GM12878 (cell line): ENCODE measurements at regions not wholly inside any gene's neighbourhood (a gene's known extent, or its start where the extent isn't known, plus 50 kb on each side); places are given as distances from the start of the nearest gene placed in this dataset.

Source experiments
- ATAC-seq: fragments of 200-7000 bp; cut with Tn5 transposase; 3 replicates; pipeline ENCODE4 v1.9.1; 2020; ENCODE audit warnings: mild to moderate bottlenecking, moderate library complexity
- BruUV-seq: library from RNA; stranded (reverse); fragments of 400-500 nt; replicated peaks from 2 replicates; lab custom pipeline; 2021; lab: Mats Ljungman, UMichigan
- CTCF ChIA-PET: fragments of 300-600 bp; sonication (Branson Sonifier 250); formaldehyde crosslinking; extraction: SDS; loops from one replicate; lab custom pipeline; 2021; ENCODE audit warnings: inconsistent platforms; lab: Yijun Ruan, JAX
- POLR2A ChIA-PET: fragments of 350-600 bp; formaldehyde crosslinking; extraction: SDS; loops from one replicate; lab custom pipeline; 2021; ENCODE audit warnings: inconsistent platforms; lab: Charles Lee
- RAD21 ChIA-PET: fragments of 300-600 bp; sonication (Branson Sonifier 250); formaldehyde crosslinking; loops from one replicate; lab custom pipeline; 2023; ENCODE audit warnings: antibody characterized with exemption; ENCODE audit not compliant: unreplicated experiment; lab: Charles Lee
- SMC1A ChIA-PET: fragments of 300-600 bp; sonication (Branson Sonifier 250); formaldehyde crosslinking; loops from one replicate; lab custom pipeline; 2023; ENCODE audit not compliant: unreplicated experiment, uncharacterized antibody; lab: Charles Lee
- DNase-seq: peaks from one replicate; pipeline ENCODE4 v3.0.0-alpha.2; 2011; ENCODE audit warnings: low read depth, low spot score
- FAIRE-seq: peaks from 3 replicates; lab custom pipeline; 2011; peaks lifted over from hg19 to GRCh38; lab: Jason Lieb, UNC
- H2AFZ ChIP-seq: 2 replicates; pipeline ENCODE4 v1.6.0; 2011; ENCODE audit warnings: low read depth, low read length, control low read depth; ENCODE audit not compliant: control insufficient read depth
- H3K27ac ChIP-seq: 2 replicates; pipeline ENCODE4 v1.5.1; 2011; ENCODE audit warnings: control low read depth; ENCODE audit not compliant: control insufficient read depth, insufficient read depth
- H3K27me3 ChIP-seq, 2 experiments: replicated peaks in 1 of 2; 2 replicates each; pipeline versions ENCODE4 v1.6.0 to v1.6.1; 2011; ENCODE audit warnings: low read length in 1 of 2; ENCODE audit not compliant: control insufficient read depth in 2 of 2, insufficient read depth in 2 of 2
- H3K36me3 ChIP-seq, 2 experiments: 2 replicates each; pipeline ENCODE4 v1.5.1; 2011; ENCODE audit warnings: low read length in 1 of 2; ENCODE audit not compliant: control insufficient read depth in 2 of 2, insufficient read depth in 2 of 2
- H3K4me1 ChIP-seq: 2 replicates; pipeline ENCODE4 v1.6.1; 2011; ENCODE audit warnings: mild to moderate bottlenecking, low read length, moderate library complexity, mixed read lengths; ENCODE audit not compliant: control insufficient read depth, insufficient read depth
- H3K4me2 ChIP-seq: 2 replicates; pipeline ENCODE4 v1.6.0; 2011; ENCODE audit warnings: control low read depth; ENCODE audit not compliant: control insufficient read depth, insufficient read depth
- H3K4me3 ChIP-seq: fragments of 200-600 bp; sonication (generic); 2 replicates; pipeline ENCODE4 v1.5.1; 2016
- H3K79me2 ChIP-seq: 2 replicates; pipeline ENCODE4 v1.6.0; 2011; ENCODE audit warnings: low read length; ENCODE audit not compliant: control insufficient read depth, insufficient read depth
- H3K9ac ChIP-seq: 2 replicates; pipeline ENCODE4 v1.8.0; 2011; ENCODE audit warnings: low read length, control low read depth, mixed read lengths; ENCODE audit not compliant: control insufficient read depth, insufficient read depth
- H3K9me3 ChIP-seq: replicated peaks from 3 replicates; pipeline ENCODE4 v1.5.1; 2011; ENCODE audit warnings: mild to moderate bottlenecking, low read length; ENCODE audit not compliant: control insufficient read depth, insufficient read depth
- H4K20me1 ChIP-seq: 2 replicates; pipeline ENCODE4 v1.6.0; 2011; ENCODE audit not compliant: control insufficient read depth, insufficient read depth
- ATF2 ChIP-seq: IDR thresholded peaks from 2 replicates; pipeline ENCODE4 v1.6.1; 2012; ENCODE audit warnings: low read length, inconsistent platforms
- BHLHE40 ChIP-seq, 2 experiments: fragments of 450-650 bp in 1 of 2; IDR thresholded peaks; 2 replicates each; pipeline ENCODE4 v1.6.1; 2011 to 2017; ENCODE audit warnings: low read depth in 2 of 2, borderline replicate concordance in 1 of 2, improper control_type of control experiment in 1 of 2, low read length in 1 of 2, mild to moderate bottlenecking in 1 of 2
- CHD1 ChIP-seq: IDR thresholded peaks from 2 replicates; pipeline ENCODE4 v1.6.1; 2012; ENCODE audit warnings: low read depth, low read length, improper control_type of control experiment
- KDM1A ChIP-seq: fragments of 200-600 bp; sonication (generic); IDR thresholded peaks from 2 replicates; pipeline ENCODE4 v1.6.1; 2016; ENCODE audit warnings: borderline replicate concordance
- NRF1 ChIP-seq: conservative IDR thresholded peaks from 2 replicates; pipeline ENCODE4 v1.6.1; 2011; ENCODE audit warnings: mild to moderate bottlenecking, low read depth, low read length, improper control_type of control experiment
- RAD51 ChIP-seq: fragments of 450-650 bp; IDR thresholded peaks from 2 replicates; pipeline ENCODE4 v1.6.1; 2016; ENCODE audit warnings: moderate library complexity, mild to moderate bottlenecking, inconsistent platforms
- SIN3A ChIP-seq: IDR thresholded peaks from 2 replicates; pipeline ENCODE4 v1.6.1; 2012; ENCODE audit warnings: low read depth, low read length, improper control_type of control experiment
- SUPT20H ChIP-seq: IDR thresholded peaks from 2 replicates; pipeline ENCODE4 v1.6.1; 2011; ENCODE audit warnings: low read depth, mild to moderate bottlenecking, low read length, moderate library complexity, borderline replicate concordance; ENCODE audit not compliant: control insufficient read depth
- USF1 ChIP-seq: IDR thresholded peaks from 2 replicates; pipeline ENCODE4 v1.6.1; 2011; ENCODE audit warnings: borderline replicate concordance, low read depth, mild to moderate bottlenecking, moderate library complexity, mixed read lengths, low read length; ENCODE audit not compliant: insufficient read depth; ENCODE audit errors: extremely low read length
- ZBTB40 ChIP-seq: fragments of 450-650 bp; IDR thresholded peaks from 2 replicates; pipeline ENCODE4 v1.6.1; 2016; ENCODE audit warnings: mild to moderate bottlenecking, moderate library complexity, borderline replicate concordance
- WGBS: methylation state at CpG from one replicate; pipeline ENCODE4 v1.1.6; 2016; ENCODE audit warnings: low lambda C conversion rate; ENCODE audit not compliant: insufficient replicate concordance, insufficient coverage; ENCODE audit errors: missing lambda C conversion rate; 5-methylcytosine and 5-hydroxymethylcytosine counted together
- in situ Hi-C: fragments of 300-500 bp; cut with MboI; formaldehyde crosslinking; loops from 9 replicates; pipeline ENCODE4 v1.14.3; 2018; ENCODE audit warnings: mixed read lengths
- intact Hi-C: fragments of 100-400 bp; cut with micrococcal nuclease; formaldehyde crosslinking; loops from one replicate; pipeline ENCODE4 v1.14.2; 2022; ENCODE audit not compliant: unreplicated experiment
- TF ChIP-seq, protein P1 (sequence below): IDR thresholded peaks from 2 replicates; pipeline ENCODE4 v1.6.1; 2011; ENCODE audit warnings: mild to moderate bottlenecking, low read depth, low read length, moderate library complexity; ENCODE audit not compliant: insufficient replicate concordance

- FAIRE-seq: no peak
- POLR2A ChIA-PET: interaction anchor here (0.5 to 0.8 kb wide), 2 partner anchors 51 to 1114 kb away, joined by 3 read pairs; no protein-coding TSS in a partner anchor
Observed at GRCh38 chr13:50758796-50759195, 84.7 kb downstream of the DLEU7 start.

More at GRCh38 chr13:50758796-50759195, 84.7 kb downstream of the DLEU7 start:
- Histone ChIP-seq H2AFZ (no peak overlapping the region), H4K20me1 (no peaks in the 10 kb centered on the region), H3K79me2 (no peaks in the 10 kb centered on the region), H3K27ac (no peak overlapping the region), H3K4me1 (no peaks in the 10 kb centered on the region), H3K27me3 (no peaks in the 10 kb centered on the region), H3K4me3 (no peak overlapping the region), H3K9me3 (no peaks in the 10 kb centered on the region; the same call in 2 of the 3 replicates), H3K36me3 (no peaks in the 10 kb centered on the region), H3K9ac (no peak overlapping the region), H3K4me2 (no peak overlapping the region)
- ChIA-PET SMC1A (interaction anchor here (1.0 kb wide), 1 partner anchor 16 kb away, joined by 3 read pairs; no protein-coding TSS in a partner anchor), RAD21 (interaction anchor here (0.6 kb wide), 1 partner anchor 48 kb away, joined by 3 read pairs; no protein-coding TSS in a partner anchor), CTCF (interaction anchor here (1.4 kb wide), 1 partner anchor 54 kb away, joined by 3 read pairs; no protein-coding TSS in a partner anchor)
- no peak for DNase-seq
- intact Hi-C loops: no loop called here
- no peak for TF ChIP-seq KDM1A
- no peak for TF ChIP-seq CHD1
- TF ChIP-seq USF1: no peak
- no peak for TF ChIP-seq NRF1
- no peak for TF ChIP-seq RAD51
- no peak for TF ChIP-seq SIN3A
- TF ChIP-seq, protein P1, sequence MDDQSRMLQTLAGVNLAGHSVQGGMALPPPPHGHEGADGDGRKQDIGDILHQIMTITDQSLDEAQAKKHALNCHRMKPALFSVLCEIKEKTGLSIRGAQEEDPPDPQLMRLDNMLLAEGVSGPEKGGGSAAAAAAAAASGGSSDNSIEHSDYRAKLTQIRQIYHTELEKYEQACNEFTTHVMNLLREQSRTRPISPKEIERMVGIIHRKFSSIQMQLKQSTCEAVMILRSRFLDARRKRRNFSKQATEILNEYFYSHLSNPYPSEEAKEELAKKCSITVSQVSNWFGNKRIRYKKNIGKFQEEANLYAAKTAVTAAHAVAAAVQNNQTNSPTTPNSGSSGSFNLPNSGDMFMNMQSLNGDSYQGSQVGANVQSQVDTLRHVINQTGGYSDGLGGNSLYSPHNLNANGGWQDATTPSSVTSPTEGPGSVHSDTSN: no peak
- no peak for TF ChIP-seq SUPT20H
- no peak for TF ChIP-seq ZBTB40
- TF ChIP-seq BHLHE40 (IDR thresholded peaks at IDR 0.05; ENCODE audit: borderline replicate concordance in 1 of 2, low read depth in 2 of 2, low read length in 1 of 2): no peak
- TF ChIP-seq ATF2: no peak
- in situ Hi-C loops: no loop called here
- WGBS: 0% methylated on average over 1 of the region's 1 CpG
- BruUV-seq: no TSS peak
- ATAC-seq: no peak
